ENCODE measurements at regions not wholly inside any gene's neighbourhood (a gene's known extent, or its start where the extent isn't known, plus 50 kb on each side); places are given as distances from the start of the nearest gene placed in this dataset.

GRCh38 chr1:222084048-222084447, 342.2 kb upstream of the DUSP10 start:
- TF ChIP-seq OSR1 (CRISPR knock-in tag; IDR thresholded peaks at IDR 0.05) = no peak
- no peak for TF ChIP-seq TOX (CRISPR knock-in tag; IDR thresholded peaks at IDR 0.05; ENCODE audit: borderline replicate concordance)
- ATAC-seq = no peak

GRCh38 chr1:222081859-222082258, 340.0 kb upstream of the DUSP10 start:
- ATAC-seq = no peak
- no peak for TF ChIP-seq TOX (CRISPR knock-in tag; IDR thresholded peaks at IDR 0.05; ENCODE audit: borderline replicate concordance)
- TF ChIP-seq CSDC2 (CRISPR knock-in tag; IDR thresholded peaks at IDR 0.05) = no peak
- no peak for TF ChIP-seq OSR1 (CRISPR knock-in tag; IDR thresholded peaks at IDR 0.05)
- TF ChIP-seq ZNF70 (CRISPR knock-in tag; IDR thresholded peaks at IDR 0.05) = no peak
- TF ChIP-seq ZNF565 (CRISPR knock-in tag; conservative IDR thresholded peaks at IDR 0.05; ENCODE audit: low read depth) = no peak
- no peak for TF ChIP-seq ESRRG (CRISPR knock-in tag; IDR thresholded peaks at IDR 0.05)
- TF ChIP-seq ZFP30 (CRISPR knock-in tag; IDR thresholded peaks at IDR 0.05) = no peak
- TF ChIP-seq ARNTL (CRISPR knock-in tag; IDR thresholded peaks at IDR 0.05; ENCODE audit: borderline replicate concordance, low read depth) = no peak
- no peak for TF ChIP-seq SNAI2 (CRISPR knock-in tag; IDR thresholded peaks at IDR 0.05)
- TF ChIP-seq RARB (CRISPR knock-in tag; IDR thresholded peaks at IDR 0.05) = no peak
- TF ChIP-seq ISL1 (CRISPR knock-in tag; IDR thresholded peaks at IDR 0.05) = no peak

- TF ChIP-seq BACH2 (CRISPR knock-in tag; IDR thresholded peaks at IDR 0.05; ENCODE audit: borderline replicate concordance) = no peak
- no peak for TF ChIP-seq ISL1 (CRISPR knock-in tag; IDR thresholded peaks at IDR 0.05)
- no peak for TF ChIP-seq CSDC2 (CRISPR knock-in tag; IDR thresholded peaks at IDR 0.05)
- no peak for TF ChIP-seq SNAI2 (CRISPR knock-in tag; IDR thresholded peaks at IDR 0.05)
- no peak for TF ChIP-seq TCF4 (CRISPR knock-in tag; IDR thresholded peaks at IDR 0.05; ENCODE audit: borderline replicate concordance)
- no peak for TF ChIP-seq PATZ1 (CRISPR knock-in tag; IDR thresholded peaks at IDR 0.05; ENCODE audit: borderline replicate concordance)
- no peak for TF ChIP-seq POU6F1 (CRISPR knock-in tag; IDR thresholded peaks at IDR 0.05; ENCODE audit: borderline replicate concordance, low read depth)
- TF ChIP-seq CSRNP3 (CRISPR knock-in tag; IDR thresholded peaks at IDR 0.05) = no peak
- no peak for TF ChIP-seq ZNF8 (CRISPR knock-in tag; IDR thresholded peaks at IDR 0.05)
- TF ChIP-seq ZFP30 (CRISPR knock-in tag; IDR thresholded peaks at IDR 0.05) = no peak
- TF ChIP-seq ARNTL (CRISPR knock-in tag; IDR thresholded peaks at IDR 0.05; ENCODE audit: borderline replicate concordance, low read depth) = no peak
- no peak for TF ChIP-seq TOX (CRISPR knock-in tag; IDR thresholded peaks at IDR 0.05; ENCODE audit: borderline replicate concordance)
- TF ChIP-seq ZNF70 (CRISPR knock-in tag; IDR thresholded peaks at IDR 0.05) = no peak
- no peak for ATAC-seq
These were observed 337.7 kb upstream of the DUSP10 start for GRCh38 chr1:222079566-222079965.

- ATAC-seq = no peak
- no peak for TF ChIP-seq ZNF8 (CRISPR knock-in tag; IDR thresholded peaks at IDR 0.05)
- no peak for TF ChIP-seq GLIS3 (CRISPR knock-in tag; IDR thresholded peaks at IDR 0.05)
- no peak for TF ChIP-seq ZFP3 (CRISPR knock-in tag; IDR thresholded peaks at IDR 0.05)
- TF ChIP-seq OSR1 (CRISPR knock-in tag; IDR thresholded peaks at IDR 0.05) = no peak
- TF ChIP-seq ZNF565 (CRISPR knock-in tag; conservative IDR thresholded peaks at IDR 0.05; ENCODE audit: low read depth) = no peak
- no peak for TF ChIP-seq PPARA (CRISPR knock-in tag; IDR thresholded peaks at IDR 0.05; ENCODE audit: borderline replicate concordance)
- no peak for TF ChIP-seq CREB5 (CRISPR knock-in tag; IDR thresholded peaks at IDR 0.05; ENCODE audit: low read depth)
- no peak for TF ChIP-seq ARNTL (CRISPR knock-in tag; IDR thresholded peaks at IDR 0.05; ENCODE audit: borderline replicate concordance, low read depth)
- TF ChIP-seq ZC3H10 (CRISPR knock-in tag; IDR thresholded peaks at IDR 0.05) = no peak
- no peak for TF ChIP-seq ZFP30 (CRISPR knock-in tag; IDR thresholded peaks at IDR 0.05)
- no peak for TF ChIP-seq POU6F1 (CRISPR knock-in tag; IDR thresholded peaks at IDR 0.05; ENCODE audit: borderline replicate concordance, low read depth)
- no peak for TF ChIP-seq ISL1 (CRISPR knock-in tag; IDR thresholded peaks at IDR 0.05)
- no peak for TF ChIP-seq TCF4 (CRISPR knock-in tag; IDR thresholded peaks at IDR 0.05; ENCODE audit: borderline replicate concordance)
- no peak for TF ChIP-seq SNAI2 (CRISPR knock-in tag; IDR thresholded peaks at IDR 0.05)
- no peak for TF ChIP-seq TSHZ2 (CRISPR knock-in tag; IDR thresholded peaks at IDR 0.05)
These were observed 335.3 kb upstream of the DUSP10 start for GRCh38 chr1:222077206-222077605.

Measured in SK-N-SH treated with all-trans-retinoic acid at 6 μM for 48 hours (cell line).